AG09309 (cell line): ENCODE measurements at regions not wholly inside any gene's neighbourhood (a gene's known extent, or its start where the extent isn't known, plus 50 kb on each side); places are given as distances from the start of the nearest gene placed in this dataset.
"Not testable (repeated sequence)": the region's sequence is repeated elsewhere in the genome, so short reads cannot be mapped to it uniquely, and the experiment has no call there.

ENCODE experiments used
- DNase-seq: peaks from one replicate; pipeline ENCODE4 v3.0.0-alpha.2; 2010; ENCODE audit warnings: low read depth
- H3K4me3 ChIP-seq: 2 replicates; pipeline ENCODE4 v1.5.1; 2011; ENCODE audit warnings: mild to moderate bottlenecking, low read depth, low read length, moderate library complexity; ENCODE audit not compliant: control insufficient read depth
- CTCF ChIP-seq: IDR thresholded peaks from 2 replicates; pipeline ENCODE4 v1.5.1; 2011; ENCODE audit warnings: mild to moderate bottlenecking, low read depth, low read length, inconsistent platforms; ENCODE audit not compliant: insufficient read depth, control insufficient read depth; ENCODE audit errors: missing control alignments

GRCh38 chr22:23419171-23419570 is 160.9 kb downstream of the IGLL1 start:
- H3K4me3 ChIP-seq, result no peak overlapping the region
- no peak for TF ChIP-seq CTCF
- DNase-seq, result no peak

- DNase-seq, result no peak
- H3K4me3 ChIP-seq, result no peak overlapping the region
- TF ChIP-seq CTCF, result no peak
Observed at GRCh38 chr22:23418159-23418788, 161.8 kb downstream of the IGLL1 start.

GRCh38 chr22:23417327-23417726 is 162.8 kb downstream of the IGLL1 start:
- DNase-seq, H3K4me3 ChIP-seq: not testable (repeated sequence)

- DNase-seq, H3K4me3 ChIP-seq: not testable (repeated sequence)
Observed at GRCh38 chr22:23416169-23416690, 163.9 kb downstream of the IGLL1 start.

GRCh38 chr22:23415490-23415851 is 164.6 kb downstream of the IGLL1 start:
- no peak for TF ChIP-seq CTCF
- no peak overlapping the region for H3K4me3 ChIP-seq
- DNase-seq, result no peak

- TF ChIP-seq CTCF, result no peak
- H3K4me3 ChIP-seq, result no peak overlapping the region
- DNase-seq, result no peak
Observed at GRCh38 chr22:23414727-23415489, 165.2 kb downstream of the IGLL1 start.

- no peak overlapping the region for H3K4me3 ChIP-seq
- TF ChIP-seq CTCF, result no peak
- no peak for DNase-seq
Observed at GRCh38 chr22:23411739-23412138, 168.4 kb downstream of the IGLL1 start.
